OCI-LY3 (cell line): ENCODE measurements at regions not wholly inside any gene's neighbourhood (a gene's known extent, or its start where the extent isn't known, plus 50 kb on each side); places are given as distances from the start of the nearest gene placed in this dataset.

Experiments used
- EZH2phosphoT487 ChIP-seq: fragments of 200-600 bp; shearing (Covaris generic); IDR thresholded peaks from 2 replicates; pipeline ENCODE4 v1.6.1; 2018; ENCODE audit warnings: antibody characterized with exemption, mixed run types, low read depth
- TF ChIP-seq, protein P1 (sequence below): fragments of 200-600, 300-600 bp; sonication (generic); IDR thresholded peaks from 2 replicates; pipeline ENCODE4 v1.5.1; 2014; ENCODE audit warnings: antibody characterized with exemption, low read length, low read depth

DNA sequence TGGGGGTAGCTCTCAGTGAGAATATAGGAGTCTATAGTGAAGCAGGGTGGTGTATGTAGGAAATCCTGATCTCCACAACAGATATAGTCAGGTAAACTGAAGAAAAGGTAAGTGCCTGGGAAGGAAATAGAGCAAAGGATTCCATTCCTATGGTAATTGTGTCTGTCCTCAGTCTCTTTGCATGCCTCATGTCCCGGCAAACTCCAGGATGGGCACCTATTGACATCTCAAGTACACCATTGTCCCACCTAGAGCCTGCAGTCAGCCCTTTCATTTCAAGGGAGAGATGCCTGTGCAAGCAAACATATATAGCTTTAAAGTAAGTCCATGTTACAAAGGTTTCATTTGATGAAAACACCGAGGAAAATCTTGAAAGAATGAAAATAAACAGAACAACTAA is 257.7 kb upstream of the AZI2 start:
- TF ChIP-seq, protein P1, sequence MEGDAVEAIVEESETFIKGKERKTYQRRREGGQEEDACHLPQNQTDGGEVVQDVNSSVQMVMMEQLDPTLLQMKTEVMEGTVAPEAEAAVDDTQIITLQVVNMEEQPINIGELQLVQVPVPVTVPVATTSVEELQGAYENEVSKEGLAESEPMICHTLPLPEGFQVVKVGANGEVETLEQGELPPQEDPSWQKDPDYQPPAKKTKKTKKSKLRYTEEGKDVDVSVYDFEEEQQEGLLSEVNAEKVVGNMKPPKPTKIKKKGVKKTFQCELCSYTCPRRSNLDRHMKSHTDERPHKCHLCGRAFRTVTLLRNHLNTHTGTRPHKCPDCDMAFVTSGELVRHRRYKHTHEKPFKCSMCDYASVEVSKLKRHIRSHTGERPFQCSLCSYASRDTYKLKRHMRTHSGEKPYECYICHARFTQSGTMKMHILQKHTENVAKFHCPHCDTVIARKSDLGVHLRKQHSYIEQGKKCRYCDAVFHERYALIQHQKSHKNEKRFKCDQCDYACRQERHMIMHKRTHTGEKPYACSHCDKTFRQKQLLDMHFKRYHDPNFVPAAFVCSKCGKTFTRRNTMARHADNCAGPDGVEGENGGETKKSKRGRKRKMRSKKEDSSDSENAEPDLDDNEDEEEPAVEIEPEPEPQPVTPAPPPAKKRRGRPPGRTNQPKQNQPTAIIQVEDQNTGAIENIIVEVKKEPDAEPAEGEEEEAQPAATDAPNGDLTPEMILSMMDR: no peak
- TF ChIP-seq EZH2phosphoT487: no peak
